Breast epithelium (tissue), 4 donors: ENCODE measurements at regions not wholly inside any gene's neighbourhood (a gene's known extent, or its start where the extent isn't known, plus 50 kb on each side); places are given as distances from the start of the nearest gene placed in this dataset.

ENCODE experiments used
- DNase-seq, 2 donors: peaks; one replicate each; pipeline ENCODE4 v3.0.0-alpha.2; 2019; ENCODE audit warnings: low spot score in 2 of 2
- H3K27ac ChIP-seq, 2 donors: fragments of 200-600 bp; sonication (generic) in 1 of 2; one replicate each; pipeline ENCODE4 v1.5.1; 2016 to 2019; ENCODE audit warnings: mild to moderate bottlenecking in 1 of 2
- H3K27me3 ChIP-seq, 2 donors: fragments of 200-600 bp; sonication (generic) in 1 of 2; one replicate each; pipeline versions ENCODE4 v1.5.1 to v1.6.0; 2017 to 2019; ENCODE audit warnings: control low read depth in 1 of 2, mild to moderate bottlenecking in 1 of 2
- H3K36me3 ChIP-seq: fragments of 200-600 bp; one replicate; pipeline ENCODE4 v1.5.1; 2019
- H3K4me1 ChIP-seq, 2 donors: fragments of 200-600 bp; sonication (generic); one replicate each; pipeline ENCODE4 v1.5.1; 2016 to 2019; ENCODE audit warnings: control low read depth in 1 of 2
- H3K4me3 ChIP-seq, 3 donors: fragments of 200-600 bp; sonication (generic); 1 replicate in 2 of 3; 2 replicates in 1 of 3; pipeline ENCODE4 v1.5.1; 2016 to 2019; ENCODE audit warnings: mild to moderate bottlenecking in 3 of 3, moderate library complexity in 2 of 3
- H3K9me3 ChIP-seq, 2 donors: fragments of 200-600 bp; sonication (generic) in 1 of 2; one replicate each; pipeline ENCODE4 v1.5.1; 2016 to 2019; ENCODE audit warnings: control low read depth in 1 of 2
- POLR2A ChIP-seq: fragments of 450-650 bp; IDR thresholded peaks from one replicate; pipeline ENCODE4 v1.6.1; 2016; ENCODE audit warnings: antibody characterized with exemption, mild to moderate bottlenecking, moderate library complexity
- POLR2AphosphoS5 ChIP-seq, 3 donors: sonication (generic); formaldehyde crosslinking; IDR thresholded peaks; one replicate each; pipeline ENCODE4 v1.6.1; 2017; ENCODE audit warnings: antibody characterized with exemption in 3 of 3
- intact Hi-C: fragments of 100-400 bp; cut with DNase I; formaldehyde crosslinking; loops from one replicate; pipeline ENCODE4 v1.15.1; 2023; ENCODE audit warnings: low total_unique reads
- TF ChIP-seq, protein P1 (sequence below), 3 donors: fragments of 450-650 bp; IDR thresholded peaks; one replicate each; pipeline ENCODE4 v1.5.1; 2016 to 2017; ENCODE audit warnings: antibody characterized with exemption in 3 of 3, mild to moderate bottlenecking in 3 of 3, moderate library complexity in 3 of 3

DNA sequence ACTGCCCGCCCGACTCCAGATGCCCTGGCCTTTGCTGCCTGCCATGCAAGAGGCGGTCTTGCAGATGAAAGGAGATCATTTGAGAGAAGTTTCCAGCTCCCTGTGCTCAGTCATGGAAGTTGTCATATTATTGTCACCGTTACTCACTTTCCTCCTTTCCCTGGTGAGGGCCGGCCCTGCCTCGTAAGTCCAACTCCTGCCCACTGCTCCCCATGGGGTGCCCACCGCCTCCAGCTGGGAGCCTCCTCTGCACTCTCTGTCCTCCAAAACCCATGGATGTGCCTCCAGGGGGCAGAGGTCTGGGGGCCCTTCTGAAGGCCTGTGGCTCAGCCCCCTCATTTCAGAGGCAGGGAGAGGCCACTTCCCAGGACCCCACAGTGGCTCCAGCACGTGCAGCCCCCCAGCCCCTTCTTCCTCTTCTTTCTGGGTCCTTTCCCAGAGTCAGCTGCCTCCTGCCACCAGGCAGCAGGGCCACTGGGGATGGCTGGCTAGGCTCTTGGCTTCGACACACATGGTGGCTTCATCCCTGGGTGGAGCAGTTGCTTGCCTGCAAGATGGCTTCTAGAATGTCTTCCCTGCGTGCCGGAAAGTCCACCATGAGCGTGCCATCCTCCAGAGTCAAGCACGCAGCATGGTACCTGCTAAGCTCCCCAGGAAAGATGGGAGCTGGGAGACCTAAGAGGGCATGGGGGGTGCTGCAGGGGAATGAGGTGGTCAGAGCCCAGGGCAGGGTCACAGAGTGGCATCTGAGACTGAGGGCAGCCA lies 97.9 kb upstream of the RUNX3 start:
- H3K4me3 ChIP-seq, result no peak overlapping the region
- no peaks in the 10 kb centered on the region for H3K4me1 ChIP-seq
- intact Hi-C loops, result no loop called here
- H3K36me3 ChIP-seq, result no peaks in the 10 kb centered on the region
- TF ChIP-seq POLR2AphosphoS5 (IDR thresholded peaks at IDR 0.05), result no peak
- TF ChIP-seq, protein P1, sequence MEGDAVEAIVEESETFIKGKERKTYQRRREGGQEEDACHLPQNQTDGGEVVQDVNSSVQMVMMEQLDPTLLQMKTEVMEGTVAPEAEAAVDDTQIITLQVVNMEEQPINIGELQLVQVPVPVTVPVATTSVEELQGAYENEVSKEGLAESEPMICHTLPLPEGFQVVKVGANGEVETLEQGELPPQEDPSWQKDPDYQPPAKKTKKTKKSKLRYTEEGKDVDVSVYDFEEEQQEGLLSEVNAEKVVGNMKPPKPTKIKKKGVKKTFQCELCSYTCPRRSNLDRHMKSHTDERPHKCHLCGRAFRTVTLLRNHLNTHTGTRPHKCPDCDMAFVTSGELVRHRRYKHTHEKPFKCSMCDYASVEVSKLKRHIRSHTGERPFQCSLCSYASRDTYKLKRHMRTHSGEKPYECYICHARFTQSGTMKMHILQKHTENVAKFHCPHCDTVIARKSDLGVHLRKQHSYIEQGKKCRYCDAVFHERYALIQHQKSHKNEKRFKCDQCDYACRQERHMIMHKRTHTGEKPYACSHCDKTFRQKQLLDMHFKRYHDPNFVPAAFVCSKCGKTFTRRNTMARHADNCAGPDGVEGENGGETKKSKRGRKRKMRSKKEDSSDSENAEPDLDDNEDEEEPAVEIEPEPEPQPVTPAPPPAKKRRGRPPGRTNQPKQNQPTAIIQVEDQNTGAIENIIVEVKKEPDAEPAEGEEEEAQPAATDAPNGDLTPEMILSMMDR (IDR thresholded peaks at IDR 0.05), result no peak
- TF ChIP-seq POLR2A, result no peak
- no peaks in the 10 kb centered on the region for H3K9me3 ChIP-seq
- DNase-seq, result no peak
- H3K27ac ChIP-seq, result peak overlapping the region in 1 of 2 donors; percentile 3
- H3K27me3 ChIP-seq, result peaks cover 0 to 7% of the 10 kb centered on the region in 2 donors

DNA sequence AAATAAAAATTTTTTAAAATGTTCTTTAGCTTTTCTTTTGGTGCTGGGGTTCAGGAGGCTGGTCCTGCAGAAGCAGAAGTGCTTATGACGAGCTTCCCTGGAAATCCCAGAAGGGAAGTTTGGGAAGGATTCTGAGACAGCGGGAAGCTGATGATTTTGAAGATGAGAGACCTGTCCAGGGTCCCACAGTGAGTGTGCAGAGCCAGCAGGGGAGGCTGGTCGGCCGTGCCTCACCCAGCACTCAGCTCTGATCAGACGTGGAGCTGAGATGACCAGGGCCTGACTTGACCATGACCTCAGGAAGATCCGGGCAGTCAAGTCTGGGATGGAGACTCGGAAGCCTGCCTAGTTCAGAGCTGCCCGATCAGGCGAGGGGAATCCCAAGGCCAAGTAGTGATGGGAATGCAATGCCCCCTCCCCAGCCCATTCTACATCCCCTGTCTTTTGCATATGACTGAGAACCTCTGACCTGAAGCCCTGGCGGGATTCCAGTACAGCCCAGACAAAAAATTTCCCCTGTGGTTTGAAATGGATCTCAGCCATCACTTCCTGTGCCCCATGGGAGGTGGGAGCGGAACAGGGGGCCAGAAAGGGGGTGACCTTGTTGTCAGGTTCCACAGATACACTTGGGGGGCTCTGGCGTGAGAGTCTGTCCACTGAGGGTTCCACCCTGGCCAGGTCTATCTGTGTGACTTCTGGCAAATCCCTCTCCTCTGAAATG lies 96.8 kb upstream of the RUNX3 start:
- H3K27ac ChIP-seq, result no peak overlapping the region
- intact Hi-C loops, result no loop called here
- H3K4me1 ChIP-seq, result no peaks in the 10 kb centered on the region
- peaks cover 0 to 7% of the 10 kb centered on the region in 2 donors for H3K27me3 ChIP-seq
- no peaks in the 10 kb centered on the region for H3K9me3 ChIP-seq
- TF ChIP-seq POLR2A, result no peak
- no peak for TF ChIP-seq POLR2AphosphoS5 (IDR thresholded peaks at IDR 0.05)
- TF ChIP-seq, protein P1 (IDR thresholded peaks at IDR 0.05), result no peak
- DNase-seq, result no peak
- H3K4me3 ChIP-seq, result no peak overlapping the region
- H3K36me3 ChIP-seq, result no peaks in the 10 kb centered on the region

DNA sequence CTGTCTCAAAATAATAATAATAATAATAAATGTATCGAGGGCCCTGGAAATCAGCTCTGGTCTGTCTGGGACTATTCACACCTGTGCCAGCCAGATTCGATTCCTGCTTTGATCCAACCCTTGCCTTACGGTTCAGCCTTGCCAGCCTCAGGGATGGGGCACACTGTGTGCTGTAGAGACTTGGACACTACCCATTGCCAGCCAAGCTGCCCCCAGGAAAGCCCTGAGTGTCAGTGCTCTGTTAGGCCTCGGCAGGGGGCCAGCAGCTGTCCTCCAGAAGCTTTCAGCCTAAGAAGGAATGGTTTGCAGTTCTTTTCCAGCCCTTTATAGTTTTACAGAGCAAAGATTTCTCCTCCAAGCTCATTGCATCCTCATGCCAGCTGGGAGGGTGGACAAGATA lies 96.2 kb upstream of the RUNX3 start:
- Histone ChIP-seq H3K4me3 (no peak overlapping the region), H3K27me3 (peaks cover 0 to 7% of the 10 kb centered on the region in 2 donors), H3K4me1 (no peaks in the 10 kb centered on the region), H3K9me3 (no peaks in the 10 kb centered on the region), H3K27ac (no peak overlapping the region), H3K36me3 (no peaks in the 10 kb centered on the region)
- TF ChIP-seq, protein P1 (IDR thresholded peaks at IDR 0.05), result no peak
- TF ChIP-seq POLR2AphosphoS5 (IDR thresholded peaks at IDR 0.05), result no peak
- no peak for TF ChIP-seq POLR2A
- intact Hi-C loops, result no loop called here
- no peak for DNase-seq

DNA sequence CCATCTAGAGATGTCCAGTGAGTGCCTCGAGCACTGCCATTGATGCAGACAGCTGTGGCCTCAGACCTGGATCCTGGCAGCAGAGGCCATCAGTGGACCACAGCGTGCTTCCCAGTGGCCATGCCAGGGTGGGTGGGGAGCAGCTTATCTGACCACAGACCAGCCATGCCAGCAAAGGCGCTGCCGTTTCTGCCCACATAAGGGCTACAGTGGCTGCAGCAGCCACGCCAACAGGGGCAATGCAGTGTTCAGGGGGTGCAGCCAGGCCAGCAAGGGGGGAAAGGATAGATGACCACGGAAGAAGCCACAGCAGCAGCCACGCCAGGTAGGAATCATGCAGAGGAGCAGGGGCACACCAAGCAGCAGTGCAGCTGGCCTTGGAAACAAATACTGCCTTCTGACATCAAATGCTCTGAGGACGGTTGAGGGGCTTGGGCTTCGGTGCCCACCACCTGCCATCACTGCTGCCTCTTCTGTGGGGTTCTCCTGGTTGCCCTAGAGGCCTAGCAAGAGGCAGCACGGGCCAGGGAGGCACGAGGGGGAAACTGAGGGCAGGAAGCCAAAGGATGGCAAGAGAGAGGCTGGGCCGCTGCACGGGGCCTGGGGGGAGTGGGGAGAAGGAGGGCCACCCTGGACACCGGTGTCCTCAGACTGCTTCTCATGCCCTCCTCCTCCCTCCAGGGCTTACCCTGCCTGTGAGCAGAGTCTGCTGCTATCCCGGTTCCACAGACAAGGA lies 94.7 kb upstream of the RUNX3 start:
- H3K27ac ChIP-seq, result no peak overlapping the region
- TF ChIP-seq POLR2AphosphoS5 (IDR thresholded peaks at IDR 0.05) (no peak), POLR2A (no peak)
- TF ChIP-seq, protein P1 (IDR thresholded peaks at IDR 0.05), result no peak
- H3K9me3 ChIP-seq, result no peaks in the 10 kb centered on the region
- H3K4me3 ChIP-seq, result no peak overlapping the region
- H3K27me3 ChIP-seq, result peaks cover 0 to 5% of the 10 kb centered on the region in 2 donors
- H3K36me3 ChIP-seq, result no peaks in the 10 kb centered on the region
- DNase-seq, result no peak
- intact Hi-C loops, result no loop called here
- H3K4me1 ChIP-seq, result no peaks in the 10 kb centered on the region
